RPMI7951 (cell line): ENCODE measurements at regions not wholly inside any gene's neighbourhood (a gene's known extent, or its start where the extent isn't known, plus 50 kb on each side); places are given as distances from the start of the nearest gene placed in this dataset.
A peak's percentile ranks its signal among the peaks of the same experiment; 100 is the strongest.

Source experiments
- DNase-seq: peaks from one replicate; pipeline ENCODE4 v3.0.0-alpha.2; 2012; ENCODE audit warnings: low read depth

- DNase-seq: no peak
Observed at GRCh38 chr17:34825884-34826283, 135.4 kb downstream of the CCT6B start.

- no peak for DNase-seq
Observed at GRCh38 chr17:34825102-34825501, 136.2 kb downstream of the CCT6B start.

GRCh38 chr17:34823023-34823422 lies 138.2 kb downstream of the CCT6B start:
- no peak for DNase-seq

GRCh38 chr17:34822007-34822739 lies 139.1 kb downstream of the CCT6B start:
- no peak for DNase-seq

GRCh38 chr17:34820922-34821321 lies 140.3 kb downstream of the CCT6B start:
- DNase-seq: peak; percentile 47

GRCh38 chr17:34820248-34820801 lies 140.9 kb downstream of the CCT6B start:
- DNase-seq: no peak

GRCh38 chr17:34817252-34818035 lies 143.8 kb downstream of the CCT6B start:
- no peak for DNase-seq

- no peak for DNase-seq
Observed at GRCh38 chr17:34816848-34817247, 144.4 kb downstream of the CCT6B start.

- DNase-seq: no peak
Observed at GRCh38 chr17:34813290-34813689, 148.0 kb downstream of the CCT6B start.

GRCh38 chr17:34811561-34811960 lies 149.7 kb downstream of the CCT6B start:
- DNase-seq: no peak

GRCh38 chr17:34800661-34801060 lies 160.6 kb downstream of the CCT6B start:
- DNase-seq: no peak

- no peak for DNase-seq
Observed at GRCh38 chr17:34799751-34800150, 161.5 kb downstream of the CCT6B start.

GRCh38 chr17:34798581-34798980 lies 162.7 kb downstream of the CCT6B start:
- DNase-seq: no peak

GRCh38 chr17:34797720-34798119 lies 163.5 kb downstream of the CCT6B start:
- DNase-seq: peak; percentile 35

GRCh38 chr17:34793231-34793908 lies 167.9 kb downstream of the CCT6B start:
- DNase-seq: no peak

GRCh38 chr17:34788696-34789095 lies 172.6 kb downstream of the CCT6B start:
- DNase-seq: no peak

- no peak for DNase-seq
Observed at GRCh38 chr17:34784526-34784925, 176.7 kb downstream of the CCT6B start.

- DNase-seq: peak; percentile 73
Observed at GRCh38 chr17:34782271-34782670, 179.0 kb downstream of the CCT6B start.

GRCh38 chr17:34781571-34782108 lies 179.6 kb downstream of the CCT6B start:
- peak; percentile 98 for DNase-seq

GRCh38 chr17:34781071-34781470 lies 180.2 kb downstream of the CCT6B start:
- peak; percentile 94 for DNase-seq

- peak; percentile 31 for DNase-seq
Observed at GRCh38 chr17:34780438-34780837, 180.8 kb downstream of the CCT6B start.
